Mammary epithelial cell (primary cell): ENCODE measurements at regions not wholly inside any gene's neighbourhood (a gene's known extent, or its start where the extent isn't known, plus 50 kb on each side); places are given as distances from the start of the nearest gene placed in this dataset.
"Not testable (repeated sequence)": the region's sequence is repeated elsewhere in the genome, so short reads cannot be mapped to it uniquely, and the experiment has no call there.

Experiments used
- CTCF ChIP-seq, 2 donors: IDR thresholded peaks in 1 of 2; conservative IDR thresholded peaks in 1 of 2; 2 replicates each; pipeline ENCODE4 v1.5.1; 2011 to 2012; ENCODE audit warnings: inconsistent platforms in 2 of 2, low read length in 2 of 2, mild to moderate bottlenecking in 2 of 2, control low read depth in 1 of 2, low read depth in 1 of 2; ENCODE audit not compliant: insufficient read depth in 1 of 2; ENCODE audit errors: extremely low read depth in 1 of 2
- EZH2 ChIP-seq: IDR thresholded peaks from 2 replicates; pipeline ENCODE4 v1.6.1; 2012; ENCODE audit warnings: low read length, inconsistent platforms, borderline replicate concordance

GRCh38 chr9:41026912-41027676 lies 101.4 kb downstream of the FOXD4L6 start:
- TF ChIP-seq CTCF (conservative IDR thresholded peaks at IDR 0.05 in 1 of 2, IDR thresholded peaks at IDR 0.05 in 1 of 2; ENCODE audit: extremely low read depth in 1 of 2, insufficient read depth in 1 of 2, low read depth in 1 of 2, low read length in 2 of 2); EZH2: not testable (repeated sequence)
